COLO668 (cell line): ENCODE measurements at regions not wholly inside any gene's neighbourhood (a gene's known extent, or its start where the extent isn't known, plus 50 kb on each side); places are given as distances from the start of the nearest gene placed in this dataset.
A peak's percentile ranks its signal among the peaks of the same experiment; 100 is the strongest.
"Not testable (repeated sequence)": the region's sequence is repeated elsewhere in the genome, so short reads cannot be mapped to it uniquely, and the experiment has no call there.

Source experiments
- DNase-seq: peaks from one replicate; lab custom pipeline; 2025; ENCODE audit not compliant: unreplicated experiment; lab: John Stamatoyannopoulos, UW

GRCh38 chr7:112937651-112938415 is 147.6 kb upstream of the TMEM168 start:
- no peak for DNase-seq

- DNase-seq: no peak
Observed at GRCh38 chr7:112933598-112933997, 143.4 kb upstream of the TMEM168 start.

- no peak for DNase-seq
Observed at GRCh38 chr7:112930787-112931186, 140.6 kb upstream of the TMEM168 start.

GRCh38 chr7:112929421-112929820 is 139.2 kb upstream of the TMEM168 start:
- no peak for DNase-seq

- no peak for DNase-seq
Observed at GRCh38 chr7:112926018-112926417, 135.8 kb upstream of the TMEM168 start.

- DNase-seq: not testable (repeated sequence)
Observed at GRCh38 chr7:112922546-112922945, 132.4 kb upstream of the TMEM168 start.

GRCh38 chr7:112916431-112916830 is 126.2 kb upstream of the TMEM168 start:
- DNase-seq: not testable (repeated sequence)

GRCh38 chr7:112908086-112908485 is 117.9 kb upstream of the TMEM168 start:
- peak; percentile 5 for DNase-seq

- no peak for DNase-seq
Observed at GRCh38 chr7:112907658-112908057, 117.5 kb upstream of the TMEM168 start.

- no peak for DNase-seq
Observed at GRCh38 chr7:112905950-112906349, 115.8 kb upstream of the TMEM168 start.

GRCh38 chr7:112905413-112905812 is 115.2 kb upstream of the TMEM168 start:
- DNase-seq: no peak

GRCh38 chr7:112898432-112899290 is 108.5 kb upstream of the TMEM168 start:
- peak; percentile 53 for DNase-seq

GRCh38 chr7:112897839-112898431 is 107.7 kb upstream of the TMEM168 start:
- DNase-seq: no peak

- DNase-seq: no peak
Observed at GRCh38 chr7:112896026-112896601, 105.9 kb upstream of the TMEM168 start.

GRCh38 chr7:112892263-112892662 is 102.1 kb upstream of the TMEM168 start:
- no peak for DNase-seq

GRCh38 chr7:112891698-112892097 is 101.5 kb upstream of the TMEM168 start:
- no peak for DNase-seq

- no peak for DNase-seq
Observed at GRCh38 chr7:112889834-112890438, 99.7 kb upstream of the TMEM168 start.

GRCh38 chr7:112889268-112889667 is 99.1 kb upstream of the TMEM168 start:
- no peak for DNase-seq

- DNase-seq: no peak
Observed at GRCh38 chr7:112888781-112889180, 98.6 kb upstream of the TMEM168 start.

GRCh38 chr7:112887976-112888375 is 97.8 kb upstream of the TMEM168 start:
- DNase-seq: no peak

GRCh38 chr7:112887337-112887736 is 97.1 kb upstream of the TMEM168 start:
- DNase-seq: no peak
